GM21367 (cell line): ENCODE measurements at regions not wholly inside any gene's neighbourhood (a gene's known extent, or its start where the extent isn't known, plus 50 kb on each side); places are given as distances from the start of the nearest gene placed in this dataset.

Experiments
- ATAC-seq: cut with Tn5 transposase; IDR thresholded peaks from one replicate; pipeline ENCODE4 v1.9.1; 2021; ENCODE audit not compliant: unreplicated experiment

GRCh38 chr9:88753691-88754367, 218.9 kb downstream of the NXNL2 start:
- ATAC-seq: no peak

GRCh38 chr9:88754452-88754851, 219.5 kb downstream of the NXNL2 start:
- ATAC-seq: no peak

GRCh38 chr9:88754886-88755285, 219.9 kb downstream of the NXNL2 start:
- ATAC-seq: no peak

- no peak for ATAC-seq
Measured at GRCh38 chr9:88757406-88758010, 222.5 kb downstream of the NXNL2 start.

- no peak for ATAC-seq
Measured at GRCh38 chr9:88759364-88759763, 224.4 kb downstream of the NXNL2 start.

GRCh38 chr9:88766778-88767503, 224.3 kb upstream of the S1PR3 start:
- no peak for ATAC-seq

GRCh38 chr9:88767504-88767790, 223.8 kb upstream of the S1PR3 start:
- ATAC-seq: no peak

GRCh38 chr9:88772575-88772974, 218.7 kb upstream of the S1PR3 start:
- ATAC-seq: no peak

GRCh38 chr9:88773126-88773525, 218.1 kb upstream of the S1PR3 start:
- no peak for ATAC-seq

GRCh38 chr9:88773627-88774244, 217.5 kb upstream of the S1PR3 start:
- no peak for ATAC-seq

GRCh38 chr9:88775037-88775471, 216.2 kb upstream of the S1PR3 start:
- no peak for ATAC-seq

GRCh38 chr9:88775559-88775958, 215.7 kb upstream of the S1PR3 start:
- no peak for ATAC-seq

GRCh38 chr9:88775966-88776365, 215.3 kb upstream of the S1PR3 start:
- ATAC-seq: no peak

GRCh38 chr9:88776717-88777497, 214.4 kb upstream of the S1PR3 start:
- no peak for ATAC-seq

- ATAC-seq: no peak
Measured at GRCh38 chr9:88777498-88778312, 213.6 kb upstream of the S1PR3 start.

- ATAC-seq: no peak
Measured at GRCh38 chr9:88781628-88782391, 209.5 kb upstream of the S1PR3 start.

- no peak for ATAC-seq
Measured at GRCh38 chr9:88782931-88783710, 208.1 kb upstream of the S1PR3 start.

GRCh38 chr9:88783711-88784083, 207.6 kb upstream of the S1PR3 start:
- ATAC-seq: no peak

GRCh38 chr9:88784960-88785359, 206.3 kb upstream of the S1PR3 start:
- no peak for ATAC-seq
